ENCODE measurements at regions not wholly inside any gene's neighbourhood (a gene's known extent, or its start where the extent isn't known, plus 50 kb on each side); places are given as distances from the start of the nearest gene placed in this dataset.

DNA sequence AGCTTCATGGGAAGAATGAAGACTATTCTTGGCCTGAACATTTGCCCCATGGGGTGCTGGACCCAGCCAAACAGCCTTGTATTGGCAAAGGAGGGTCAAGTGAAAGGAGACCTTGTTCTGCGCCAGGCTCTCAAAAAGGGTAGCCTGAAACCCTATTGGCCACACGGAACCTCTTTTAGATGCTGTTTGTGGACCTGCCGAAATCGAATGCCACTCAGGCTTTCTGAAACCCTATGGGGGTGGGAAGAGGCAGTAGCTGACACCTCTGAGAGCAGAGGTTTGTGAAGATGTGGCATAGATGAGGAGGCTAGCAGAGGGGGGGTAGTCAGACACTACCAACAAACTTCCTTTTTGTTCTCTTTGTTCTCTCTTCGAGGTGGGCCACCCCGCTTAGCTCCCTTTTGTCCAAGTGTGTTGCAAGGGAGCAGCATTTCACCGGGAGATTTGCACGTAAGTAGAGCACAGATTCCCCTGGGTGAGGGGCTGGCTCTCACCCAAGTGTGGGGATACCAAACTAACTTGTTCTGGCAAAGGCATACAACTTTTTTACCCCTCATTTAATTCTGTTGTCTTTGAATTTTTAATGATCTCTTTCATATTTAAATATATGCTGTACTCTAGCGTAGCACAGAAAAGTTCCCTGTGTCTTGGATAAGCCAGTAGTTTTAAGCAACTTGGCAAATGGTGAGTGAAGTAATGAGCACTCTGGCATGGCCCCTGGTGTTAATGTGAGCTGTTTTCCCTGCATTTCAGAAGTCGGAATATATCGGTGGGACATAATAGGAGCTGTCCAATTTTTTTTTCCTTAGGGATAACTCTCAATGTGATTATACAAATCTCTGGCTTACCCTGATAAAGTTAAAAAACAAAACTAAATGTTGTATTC lies 107.7 kb downstream of the SEPTIN7 start:
- intact Hi-C loops (cut with micrococcal nuclease), result loop anchor here (10.0 kb wide), 2 partner anchors 374 to 484 kb away; no protein-coding TSS in a partner anchor
- Histone ChIP-seq H3K4me3 (replicated peaks in 1 of 3; ENCODE audit: insufficient read depth in 1 of 3, low read depth in 1 of 3, low read length in 3 of 3) (no peak overlapping the region), H3K79me2 (ENCODE audit: control insufficient read depth, insufficient read depth, low read length) (no peaks in the 10 kb centered on the region), H2AFZ (ENCODE audit: low read depth, low read length) (no peak overlapping the region), H4K20me1 (replicated peaks; ENCODE audit: control insufficient read depth, extremely low read depth, insufficient read depth, low read length) (no peaks in the 10 kb centered on the region), H3K9ac (replicated peaks; ENCODE audit: extremely low read depth, insufficient read depth, low read length) (no peak overlapping the region), H3K9me3 (replicated peaks; ENCODE audit: control insufficient read depth, insufficient read depth, low read length) (no peaks in the 10 kb centered on the region), H3K27ac (ENCODE audit: insufficient read depth, low read depth, low read length) (no peak overlapping the region), H3K4me2 (ENCODE audit: insufficient read depth, low read length) (no peak overlapping the region), H3K36me3 (ENCODE audit: control insufficient read depth in 2 of 2, extremely low read depth in 1 of 2, insufficient read depth in 2 of 2, low read length in 2 of 2) (peaks cover 0 to 5% of the 10 kb centered on the region in 2 experiments), H3K4me1 (ENCODE audit: control insufficient read depth, extremely low read depth, insufficient read depth, low read length) (no peaks in the 10 kb centered on the region), H3K27me3 (ENCODE audit: control insufficient read depth in 2 of 2, insufficient read depth in 2 of 2, low read length in 2 of 2) (no peaks in the 10 kb centered on the region), H3K9me1 (replicated peaks; ENCODE audit: control insufficient read depth, extremely low read depth, insufficient read depth, low read length) (no peaks in the 10 kb centered on the region)
- CTCF ChIA-PET, result interaction anchor here (2.3 to 3.2 kb wide), 3 partner anchors 196 to 199 kb away, joined by 5 to 118 read pairs (median 32); no protein-coding TSS in a partner anchor
- TF ChIP-seq FOS (IDR thresholded peaks at IDR 0.05; ENCODE audit: borderline replicate concordance, insufficient read depth, low read length), result no peak
- no peak for TF ChIP-seq EZH2 (IDR thresholded peaks at IDR 0.05; ENCODE audit: borderline replicate concordance, low read depth, low read length, severe bottlenecking)
- TF ChIP-seq MYC (IDR thresholded peaks at IDR 0.05; ENCODE audit: low read depth, low read length), result no peak
- TF ChIP-seq POLR2AphosphoS5 (IDR thresholded peaks at IDR 0.05; ENCODE audit: insufficient read depth, low read depth, low read length), result no peak
- TF ChIP-seq JUN (IDR thresholded peaks at IDR 0.05; ENCODE audit: borderline replicate concordance, insufficient read depth, insufficient read length, low read depth), result no peak
- no peak for TF ChIP-seq POLR2A (IDR thresholded peaks at IDR 0.05; ENCODE audit: low read depth, low read length)
- TF ChIP-seq GATA2 (IDR thresholded peaks at IDR 0.05; ENCODE audit: insufficient read depth, insufficient read length, low read depth, low read length), result no peak
- TF ChIP-seq, protein P1, sequence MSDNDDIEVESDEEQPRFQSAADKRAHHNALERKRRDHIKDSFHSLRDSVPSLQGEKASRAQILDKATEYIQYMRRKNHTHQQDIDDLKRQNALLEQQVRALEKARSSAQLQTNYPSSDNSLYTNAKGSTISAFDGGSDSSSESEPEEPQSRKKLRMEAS (IDR thresholded peaks at IDR 0.05; ENCODE audit: insufficient read depth, insufficient read length), result no peak
- TF ChIP-seq, protein P2, sequence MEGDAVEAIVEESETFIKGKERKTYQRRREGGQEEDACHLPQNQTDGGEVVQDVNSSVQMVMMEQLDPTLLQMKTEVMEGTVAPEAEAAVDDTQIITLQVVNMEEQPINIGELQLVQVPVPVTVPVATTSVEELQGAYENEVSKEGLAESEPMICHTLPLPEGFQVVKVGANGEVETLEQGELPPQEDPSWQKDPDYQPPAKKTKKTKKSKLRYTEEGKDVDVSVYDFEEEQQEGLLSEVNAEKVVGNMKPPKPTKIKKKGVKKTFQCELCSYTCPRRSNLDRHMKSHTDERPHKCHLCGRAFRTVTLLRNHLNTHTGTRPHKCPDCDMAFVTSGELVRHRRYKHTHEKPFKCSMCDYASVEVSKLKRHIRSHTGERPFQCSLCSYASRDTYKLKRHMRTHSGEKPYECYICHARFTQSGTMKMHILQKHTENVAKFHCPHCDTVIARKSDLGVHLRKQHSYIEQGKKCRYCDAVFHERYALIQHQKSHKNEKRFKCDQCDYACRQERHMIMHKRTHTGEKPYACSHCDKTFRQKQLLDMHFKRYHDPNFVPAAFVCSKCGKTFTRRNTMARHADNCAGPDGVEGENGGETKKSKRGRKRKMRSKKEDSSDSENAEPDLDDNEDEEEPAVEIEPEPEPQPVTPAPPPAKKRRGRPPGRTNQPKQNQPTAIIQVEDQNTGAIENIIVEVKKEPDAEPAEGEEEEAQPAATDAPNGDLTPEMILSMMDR (IDR thresholded peaks at IDR 0.05; ENCODE audit: extremely low read depth in 1 of 2, insufficient read depth in 1 of 2, low read depth in 1 of 2, low read length in 2 of 2), result no peak
- no peak for FAIRE-seq
- no TSS peak for BruUV-seq (replicated peaks)
- POLR2A ChIA-PET, result no interaction called here
- no peak for DNase-seq (ENCODE audit: low read depth, low spot score)
- dilution Hi-C loops (cut with MboI; ENCODE audit: extremely low pct_ligation_motif_present, low sequenced_read_pairs), result no loop called here

Measured in endothelial cell of umbilical vein (primary cell).